GM19468 (cell line): ENCODE measurements at regions not wholly inside any gene's neighbourhood (a gene's known extent, or its start where the extent isn't known, plus 50 kb on each side); places are given as distances from the start of the nearest gene placed in this dataset.

Experiments used
- ATAC-seq: cut with Tn5 transposase; IDR thresholded peaks from one replicate; pipeline ENCODE4 v1.9.1; 2021; ENCODE audit warnings: mild to moderate bottlenecking, moderate library complexity, moderate number of reproducible peaks; ENCODE audit not compliant: unreplicated experiment; ENCODE audit errors: extremely low read depth

- ATAC-seq, result no peak
Observed at GRCh38 chr22:46064228-46064965, 85.9 kb upstream of the PPARA start.

DNA sequence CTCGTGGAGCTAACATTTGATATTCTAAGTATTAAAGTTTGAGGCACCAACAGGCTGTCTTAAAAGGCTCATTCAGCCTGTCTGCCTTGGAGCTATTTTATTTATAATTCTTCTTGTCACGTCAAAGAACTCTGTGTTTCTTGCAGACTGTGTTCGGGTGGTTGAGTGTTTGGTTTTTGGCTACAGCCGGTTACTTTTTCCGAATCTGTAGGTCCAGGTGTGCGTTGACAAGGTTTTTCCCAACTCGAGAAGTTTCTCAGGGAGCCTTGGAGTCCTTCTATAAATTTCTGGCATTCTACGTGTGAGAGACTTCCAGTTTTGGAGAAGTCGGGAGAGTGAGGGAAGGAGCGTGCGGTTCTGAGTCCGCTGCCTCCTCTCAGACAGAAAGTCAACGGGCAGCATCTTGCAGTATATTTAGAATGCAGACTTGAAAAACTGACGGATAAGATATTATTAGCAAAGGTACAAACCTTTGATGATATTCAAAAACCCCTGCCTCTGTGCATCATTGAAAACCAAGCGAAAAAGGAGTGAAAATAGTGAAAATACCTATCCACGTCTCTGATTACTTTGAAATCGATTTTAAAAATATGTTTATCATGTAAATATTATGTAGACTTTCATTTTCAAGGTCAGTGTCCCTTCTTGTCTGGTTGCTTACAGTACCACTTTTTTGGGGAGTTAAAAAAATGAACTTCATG, 85.2 kb upstream of the PPARA start:
- ATAC-seq, result no peak

GRCh38 chr22:46065691-46066454, 84.5 kb upstream of the PPARA start:
- no peak for ATAC-seq

GRCh38 chr22:46066691-46067090, 83.6 kb upstream of the PPARA start:
- no peak for ATAC-seq

- ATAC-seq, result no peak
Observed at GRCh38 chr22:46067159-46068111, 82.9 kb upstream of the PPARA start.

DNA sequence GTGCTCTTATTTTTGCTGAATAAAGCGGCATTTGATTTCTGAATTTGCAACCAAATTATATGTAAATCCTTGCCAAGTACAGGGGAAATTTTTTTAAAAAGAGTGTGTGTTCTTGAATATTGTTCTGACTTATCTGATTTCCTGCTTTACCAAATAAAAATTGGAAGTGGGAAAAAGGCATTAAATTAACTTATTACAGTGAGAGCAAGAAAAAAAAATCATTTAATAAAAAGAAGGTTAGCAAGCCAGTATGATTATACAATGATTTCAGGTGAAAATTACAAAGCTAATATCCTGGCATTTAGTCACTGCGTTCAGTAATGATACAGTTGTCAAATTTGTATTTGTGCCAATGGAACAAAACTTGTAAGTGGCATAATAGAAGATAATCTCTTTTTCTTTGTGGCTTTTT, 82.1 kb upstream of the PPARA start:
- no peak for ATAC-seq

GRCh38 chr22:46068593-46069491, 81.5 kb upstream of the PPARA start:
- no peak for ATAC-seq

GRCh38 chr22:46069521-46070214, 80.7 kb upstream of the PPARA start:
- no peak for ATAC-seq

DNA sequence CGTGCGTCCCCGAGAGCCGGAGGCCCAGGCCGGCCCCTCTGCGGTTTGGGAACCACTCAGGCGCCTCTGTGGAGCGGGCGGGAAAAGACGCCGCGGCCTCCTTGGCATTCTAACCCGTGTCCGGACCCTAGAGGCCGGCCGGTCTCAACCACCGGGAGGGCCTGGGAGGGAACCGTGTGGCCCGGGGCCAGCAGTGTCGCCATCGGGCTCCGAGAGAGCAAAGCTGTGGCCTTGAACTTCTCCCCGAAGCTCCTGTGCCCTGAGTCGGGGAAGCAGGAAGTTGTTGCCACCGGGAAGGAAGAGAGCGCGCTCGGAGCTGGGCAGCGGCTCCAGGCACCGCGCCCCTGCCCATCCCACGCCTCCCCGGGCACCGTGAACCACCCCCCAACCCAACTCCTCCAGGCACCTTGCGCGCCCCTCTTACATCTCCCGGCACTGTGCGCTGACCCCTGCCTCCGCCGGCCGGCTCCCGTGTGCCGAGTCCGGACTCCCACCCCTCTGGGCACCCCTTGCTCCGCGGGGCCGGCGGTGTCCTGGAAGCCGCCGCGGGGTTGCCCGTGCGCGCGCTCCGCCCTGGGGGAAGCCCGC, 80.0 kb upstream of the PPARA start:
- no peak for ATAC-seq

DNA sequence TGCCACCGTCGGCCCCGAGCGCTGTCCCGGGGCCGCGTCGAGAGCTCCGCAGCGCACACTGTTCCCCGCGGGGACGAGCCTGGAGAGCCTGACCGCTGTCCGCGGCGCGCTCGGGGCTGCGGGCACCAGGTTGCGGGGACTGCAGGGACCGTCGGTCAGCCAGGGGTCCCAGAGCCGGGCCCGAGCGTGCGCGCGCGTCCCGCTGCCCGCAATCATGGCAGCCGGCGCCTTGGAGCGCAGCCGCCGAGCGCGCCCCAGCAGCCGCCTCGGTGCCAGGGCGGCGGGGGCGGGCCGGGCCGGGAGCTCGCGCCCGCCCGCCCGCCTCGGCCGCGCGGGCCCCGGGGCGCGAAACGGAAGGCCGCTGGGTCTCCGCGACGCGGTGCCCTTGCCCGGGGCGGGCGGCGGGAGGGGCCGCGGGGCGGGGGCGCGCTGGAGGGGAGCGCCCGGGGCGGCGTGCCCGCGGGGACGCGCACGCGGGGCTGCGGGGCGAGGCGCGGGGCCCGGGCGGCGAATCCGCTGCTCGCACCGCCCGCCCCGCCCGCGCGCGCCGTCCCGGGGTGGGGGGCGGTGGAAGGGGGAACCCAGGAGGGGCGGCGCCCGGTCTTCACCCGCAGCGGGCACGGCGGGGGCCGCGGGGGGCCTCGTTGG, 79.4 kb upstream of the PPARA start:
- ATAC-seq, result no peak

DNA sequence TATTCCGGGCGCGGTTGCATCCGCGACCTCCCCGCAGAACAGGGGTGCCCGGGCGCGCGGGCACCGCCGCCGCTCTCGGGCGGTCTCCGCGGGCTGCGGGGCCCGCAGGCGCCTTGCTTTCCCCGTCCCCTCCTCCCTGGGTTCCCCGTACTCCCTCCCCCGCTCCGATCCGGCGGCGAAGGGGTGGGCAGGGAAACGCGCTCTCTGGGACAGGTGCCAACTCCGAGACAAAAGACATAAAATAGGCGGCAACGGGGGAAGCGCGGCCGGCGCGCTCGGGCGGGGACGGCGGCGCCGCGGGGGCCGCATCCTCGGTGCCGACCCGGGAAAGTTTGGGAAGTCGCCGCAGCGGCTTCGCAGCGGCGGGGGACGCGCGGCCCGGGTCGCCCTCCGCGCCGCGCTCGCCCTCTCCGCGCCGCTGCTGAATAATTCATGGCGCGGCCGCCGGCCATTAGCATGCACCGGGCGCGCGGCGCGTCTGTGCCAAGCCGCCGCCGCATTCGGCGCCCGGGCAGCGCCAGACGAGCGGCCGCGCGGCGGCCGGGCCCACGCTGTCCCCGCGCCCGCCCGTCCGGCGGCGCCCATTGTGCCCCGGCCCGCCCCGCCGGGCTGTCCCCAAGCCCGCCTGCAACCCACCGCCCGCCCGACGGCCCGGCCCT, 78.7 kb upstream of the PPARA start:
- ATAC-seq, result no peak

GRCh38 chr22:46072110-46072881, 78.0 kb upstream of the PPARA start:
- ATAC-seq, result no peak

DNA sequence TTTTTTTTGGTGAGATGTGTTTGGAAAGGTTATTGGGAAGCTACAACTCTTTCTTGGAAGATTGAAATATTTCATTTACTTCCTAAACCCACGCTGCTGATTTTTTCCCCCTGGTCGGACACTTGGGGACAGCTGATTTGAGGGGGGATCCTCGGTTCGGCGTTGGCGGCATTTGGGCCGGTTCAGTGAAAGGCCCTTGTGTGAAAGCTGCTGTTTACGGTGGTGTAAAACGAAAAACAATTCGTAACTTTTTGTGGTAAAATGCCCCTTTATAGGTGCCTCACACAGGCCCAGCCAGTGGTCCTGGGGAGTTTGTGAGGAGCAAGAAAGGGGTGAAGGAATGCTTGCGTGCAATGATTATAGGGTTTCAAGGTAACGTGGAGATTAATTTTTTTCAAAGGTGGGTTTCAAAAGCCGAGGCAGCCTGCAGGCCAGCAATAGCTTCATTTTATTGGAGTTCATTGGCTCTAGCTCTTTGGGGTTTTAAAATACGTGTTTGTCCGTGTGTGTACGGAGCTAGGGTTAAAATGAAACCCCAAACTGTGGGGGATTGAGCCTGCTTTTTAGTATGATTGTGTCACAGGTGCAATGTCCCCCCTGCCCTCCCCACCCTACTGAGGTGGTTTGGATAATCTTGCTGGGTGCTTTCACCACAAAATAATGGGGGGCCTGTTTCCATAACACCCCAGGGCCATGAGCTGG, 77.2 kb upstream of the PPARA start:
- ATAC-seq, result no peak

- ATAC-seq, result no peak
Observed at GRCh38 chr22:46073683-46074504, 76.4 kb upstream of the PPARA start.
